DOHH2 (cell line): ENCODE measurements at regions not wholly inside any gene's neighbourhood (a gene's known extent, or its start where the extent isn't known, plus 50 kb on each side); places are given as distances from the start of the nearest gene placed in this dataset.

Source experiments
- H3F3A ChIP-seq: fragments of 200-600 bp; sonication (generic), shearing (Covaris generic); 2 replicates; pipeline ENCODE4 v1.6.0; 2016; ENCODE audit warnings: antibody characterized with exemption, mild to moderate bottlenecking; ENCODE audit not compliant: control insufficient read depth, insufficient read depth
- H3K27ac ChIP-seq: fragments of 200-600 bp; sonication (generic); 2 replicates; pipeline ENCODE4 v1.5.1; 2014; ENCODE audit warnings: low read depth, mild to moderate bottlenecking, low read length, moderate library complexity
- H3K27me3 ChIP-seq: fragments of 200-600 bp; sonication (generic); 2 replicates; pipeline ENCODE4 v1.6.1; 2014; ENCODE audit warnings: mild to moderate bottlenecking, low read length, mixed read lengths; ENCODE audit not compliant: control insufficient read depth
- H3K36me3 ChIP-seq: fragments of 200-600 bp; sonication (generic); 2 replicates; pipeline ENCODE4 v1.6.1; 2014; ENCODE audit warnings: mild to moderate bottlenecking, low read length, moderate library complexity, mixed read lengths; ENCODE audit not compliant: control insufficient read depth
- H3K4me1 ChIP-seq: fragments of 200-600 bp; sonication (generic); 2 replicates; pipeline ENCODE4 v1.6.1; 2014; ENCODE audit warnings: mild to moderate bottlenecking, low read length, mixed read lengths; ENCODE audit not compliant: control insufficient read depth
- H3K4me2 ChIP-seq: fragments of 200-600 bp; sonication (generic); 2 replicates; pipeline ENCODE4 v1.6.0; 2014; ENCODE audit warnings: mild to moderate bottlenecking, low read length, moderate library complexity
- H3K4me3 ChIP-seq: fragments of 200-600 bp; sonication (generic); 2 replicates; pipeline ENCODE4 v1.5.1; 2014; ENCODE audit warnings: mild to moderate bottlenecking, low read length, mixed read lengths
- H3K79me2 ChIP-seq: fragments of 200-600 bp; sonication (generic); 2 replicates; pipeline ENCODE4 v1.6.1; 2014; ENCODE audit warnings: mild to moderate bottlenecking, low read length, mixed read lengths; ENCODE audit not compliant: control insufficient read depth
- H3K9me2 ChIP-seq: fragments of 200-600 bp; sonication (generic); replicated peaks from 2 replicates; pipeline ENCODE4 v1.6.1; 2014; ENCODE audit warnings: mild to moderate bottlenecking, low read length, mixed read lengths; ENCODE audit not compliant: control insufficient read depth
- H3K9me3 ChIP-seq: fragments of 200-600 bp; sonication (generic); 2 replicates; pipeline ENCODE4 v1.6.1; 2014; ENCODE audit warnings: antibody characterized with exemption, low read length, mixed read lengths; ENCODE audit not compliant: control insufficient read depth, insufficient read depth
- H4K20me1 ChIP-seq: fragments of 200-600 bp; sonication (generic); 2 replicates; pipeline ENCODE4 v1.6.0; 2014; ENCODE audit warnings: low read depth, mild to moderate bottlenecking, antibody characterized with exemption, low read length, moderate library complexity; ENCODE audit not compliant: control insufficient read depth, insufficient read depth
- EZH2phosphoT487 ChIP-seq: fragments of 200-600 bp; sonication (generic); IDR thresholded peaks from 2 replicates; pipeline ENCODE4 v1.6.1; 2017; ENCODE audit warnings: borderline replicate concordance, mild to moderate bottlenecking, antibody characterized with exemption, low read length, moderate library complexity, mixed read lengths
- TF ChIP-seq, protein P1 (sequence below): fragments of 200-600 bp; sonication (generic); IDR thresholded peaks from one replicate; pipeline ENCODE4 v1.5.1; 2014; ENCODE audit warnings: antibody characterized with exemption, mild to moderate bottlenecking, low read depth, low read length; ENCODE audit not compliant: poor library complexity, severe bottlenecking

DNA sequence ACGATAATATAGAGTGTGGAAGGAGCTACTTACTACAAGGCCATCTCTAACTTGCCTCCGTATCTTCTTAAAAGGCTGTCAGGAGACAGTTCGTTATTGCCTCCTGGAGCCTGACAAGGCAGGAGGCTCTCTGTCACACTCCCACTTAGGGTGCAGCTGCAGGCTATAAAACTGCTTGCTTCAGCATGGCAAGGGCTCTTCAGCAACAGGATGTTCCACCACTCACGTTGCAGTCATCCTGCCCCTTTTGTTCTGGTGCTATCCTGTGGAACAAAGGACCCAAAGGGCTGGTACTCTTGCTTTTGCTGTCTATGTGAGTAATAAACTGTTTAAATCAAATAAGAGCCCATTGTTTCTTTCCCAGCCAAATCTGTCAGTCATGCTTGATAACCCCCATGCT lies 508.9 kb downstream of the NTRK2 start:
- Histone ChIP-seq H3F3A (no peaks in the 10 kb centered on the region), H3K4me1 (no peaks in the 10 kb centered on the region), H3K36me3 (no peaks in the 10 kb centered on the region), H3K79me2 (no peaks in the 10 kb centered on the region), H3K27me3 (no peaks in the 10 kb centered on the region), H3K4me3 (no peak overlapping the region), H3K9me3 (no peaks in the 10 kb centered on the region), H3K27ac (no peak overlapping the region), H4K20me1 (no peaks in the 10 kb centered on the region), H3K4me2 (no peak overlapping the region), H3K9me2 (no peaks in the 10 kb centered on the region)
- TF ChIP-seq EZH2phosphoT487: no peak
- TF ChIP-seq, protein P1, sequence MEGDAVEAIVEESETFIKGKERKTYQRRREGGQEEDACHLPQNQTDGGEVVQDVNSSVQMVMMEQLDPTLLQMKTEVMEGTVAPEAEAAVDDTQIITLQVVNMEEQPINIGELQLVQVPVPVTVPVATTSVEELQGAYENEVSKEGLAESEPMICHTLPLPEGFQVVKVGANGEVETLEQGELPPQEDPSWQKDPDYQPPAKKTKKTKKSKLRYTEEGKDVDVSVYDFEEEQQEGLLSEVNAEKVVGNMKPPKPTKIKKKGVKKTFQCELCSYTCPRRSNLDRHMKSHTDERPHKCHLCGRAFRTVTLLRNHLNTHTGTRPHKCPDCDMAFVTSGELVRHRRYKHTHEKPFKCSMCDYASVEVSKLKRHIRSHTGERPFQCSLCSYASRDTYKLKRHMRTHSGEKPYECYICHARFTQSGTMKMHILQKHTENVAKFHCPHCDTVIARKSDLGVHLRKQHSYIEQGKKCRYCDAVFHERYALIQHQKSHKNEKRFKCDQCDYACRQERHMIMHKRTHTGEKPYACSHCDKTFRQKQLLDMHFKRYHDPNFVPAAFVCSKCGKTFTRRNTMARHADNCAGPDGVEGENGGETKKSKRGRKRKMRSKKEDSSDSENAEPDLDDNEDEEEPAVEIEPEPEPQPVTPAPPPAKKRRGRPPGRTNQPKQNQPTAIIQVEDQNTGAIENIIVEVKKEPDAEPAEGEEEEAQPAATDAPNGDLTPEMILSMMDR: no peak

DNA sequence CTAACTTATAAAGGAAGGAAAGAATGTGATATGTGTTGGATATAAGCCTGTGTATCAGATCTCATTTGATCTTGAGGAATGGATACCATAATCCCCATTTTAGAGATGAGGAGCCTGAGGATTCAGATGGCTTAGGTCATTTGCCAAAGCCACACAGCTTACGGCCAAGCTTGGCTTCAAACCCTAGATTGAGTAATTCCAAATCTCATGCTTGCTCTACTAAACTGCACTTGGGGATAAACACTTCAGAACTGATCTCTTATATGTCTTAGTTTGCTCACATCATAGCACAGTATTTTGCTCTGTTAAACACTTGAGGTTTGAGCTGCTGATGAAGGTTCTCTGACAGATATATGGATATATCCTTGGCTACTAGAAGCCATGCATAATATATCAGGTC lies 504.4 kb downstream of the NTRK2 start:
- TF ChIP-seq, protein P1: no peak
- no peak for TF ChIP-seq EZH2phosphoT487
- Histone ChIP-seq H3K9me3 (no peaks in the 10 kb centered on the region), H3K36me3 (no peaks in the 10 kb centered on the region), H3K79me2 (no peaks in the 10 kb centered on the region), H3K4me3 (no peak overlapping the region), H3F3A (no peaks in the 10 kb centered on the region), H3K4me1 (no peaks in the 10 kb centered on the region), H3K9me2 (no peaks in the 10 kb centered on the region), H3K4me2 (no peak overlapping the region), H4K20me1 (no peaks in the 10 kb centered on the region), H3K27me3 (no peaks in the 10 kb centered on the region), H3K27ac (no peak overlapping the region)

DNA sequence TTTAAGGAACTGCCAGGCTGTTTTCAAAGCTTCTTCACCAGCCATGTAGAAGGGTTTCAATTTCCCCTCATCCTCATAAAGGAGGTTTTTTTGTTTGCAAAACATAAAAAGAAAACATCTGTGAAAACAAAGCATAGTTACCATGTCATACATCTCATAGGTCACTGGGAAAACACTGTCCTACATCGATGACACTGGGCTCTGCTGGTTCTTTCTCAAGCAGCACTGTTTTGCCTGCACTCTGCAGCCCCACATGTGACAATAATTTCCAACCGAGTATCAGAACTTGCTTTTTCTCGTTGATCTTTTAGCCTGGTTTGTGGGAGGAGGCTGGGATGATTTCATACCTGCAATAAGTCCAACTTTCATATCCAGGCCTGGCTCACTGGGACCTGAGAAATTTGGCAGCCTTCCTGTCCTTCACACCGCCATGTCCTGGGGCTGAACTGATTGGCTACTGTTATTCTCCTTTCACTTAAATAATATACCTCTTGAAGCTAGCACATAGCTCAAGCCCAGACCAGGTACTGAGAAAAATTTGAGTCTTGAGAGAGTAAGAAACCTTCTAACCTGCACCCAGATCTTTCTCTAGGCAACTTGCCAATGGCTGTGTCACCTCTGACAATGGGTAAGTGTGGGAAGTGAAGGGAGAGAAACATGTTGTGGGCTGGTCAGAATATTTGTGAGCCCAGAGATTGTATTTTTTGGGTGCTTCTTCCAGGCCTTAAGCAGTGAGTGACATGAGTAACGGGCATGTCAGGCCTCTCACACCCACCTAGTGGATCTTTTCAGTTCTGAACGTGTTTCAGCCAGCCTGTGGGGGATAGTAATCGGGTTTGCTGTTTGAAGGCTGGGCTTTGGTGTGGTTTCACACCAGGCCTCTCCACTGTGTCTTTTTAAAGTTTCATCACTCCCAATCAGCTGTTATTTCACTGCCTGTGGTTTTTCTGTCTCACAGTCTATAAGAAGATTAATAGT lies 502.8 kb downstream of the NTRK2 start:
- Histone ChIP-seq H3K36me3 (no peaks in the 10 kb centered on the region), H4K20me1 (no peaks in the 10 kb centered on the region), H3K4me1 (no peaks in the 10 kb centered on the region), H3K4me3 (no peak overlapping the region), H3K79me2 (no peaks in the 10 kb centered on the region), H3K27ac (no peak overlapping the region), H3K4me2 (no peak overlapping the region), H3F3A (no peaks in the 10 kb centered on the region), H3K27me3 (no peaks in the 10 kb centered on the region), H3K9me3 (no peaks in the 10 kb centered on the region), H3K9me2 (no peaks in the 10 kb centered on the region)
- TF ChIP-seq EZH2phosphoT487: no peak
- TF ChIP-seq, protein P1: no peak
